Right atrium auricular region (tissue), 2 donors: ENCODE measurements at regions not wholly inside any gene's neighbourhood (a gene's known extent, or its start where the extent isn't known, plus 50 kb on each side); places are given as distances from the start of the nearest gene placed in this dataset.

Experiments used
- DNase-seq: peaks from one replicate; pipeline ENCODE4 v3.0.0-alpha.2; 2019; ENCODE audit warnings: low spot score
- H3K27ac ChIP-seq, 2 donors: fragments of 200-600 bp; sonication (generic); 1 replicate in 1 of 2; 2 replicates in 1 of 2; pipeline ENCODE4 v1.5.1; 2016 to 2019
- H3K27me3 ChIP-seq, 2 donors: fragments of 200-600 bp; sonication (generic); one replicate each; pipeline versions ENCODE4 v1.5.1 to v1.6.0; 2017 to 2019
- H3K36me3 ChIP-seq: fragments of 200-600 bp; sonication (generic); one replicate; pipeline ENCODE4 v1.5.1; 2016
- H3K4me1 ChIP-seq, 2 donors: fragments of 200-600 bp; sonication (generic); one replicate each; pipeline versions ENCODE4 v1.5.1 to v1.6.0; 2017 to 2019
- H3K4me3 ChIP-seq, 2 donors: fragments of 200-600 bp; sonication (generic); 1 replicate in 1 of 2; 2 replicates in 1 of 2; pipeline ENCODE4 v1.5.1; 2017 to 2019; ENCODE audit warnings: mild to moderate bottlenecking in 1 of 2, moderate library complexity in 1 of 2
- H3K9me3 ChIP-seq, 2 donors: fragments of 200-600 bp; sonication (generic); one replicate each; pipeline ENCODE4 v1.5.1; 2019
- CTCF ChIP-seq, 2 donors: fragments of 200-600 bp; sonication (generic); IDR thresholded peaks; one replicate each; pipeline ENCODE4 v1.5.1; 2019; ENCODE audit warnings: antibody characterized with exemption in 2 of 2

GRCh38 chr11:103550811-103551210 is 441.6 kb downstream of the DYNC2H1 start:
- no peak for TF ChIP-seq CTCF (IDR thresholded peaks at IDR 0.05)
- Histone ChIP-seq H3K27me3 (no peaks in the 10 kb centered on the region), H3K9me3 (no peaks in the 10 kb centered on the region), H3K27ac (no peak overlapping the region), H3K4me3 (no peak overlapping the region), H3K4me1 (peaks cover 0 to 7% of the 10 kb centered on the region in 2 donors), H3K36me3 (no peaks in the 10 kb centered on the region)
- DNase-seq, result no peak

GRCh38 chr11:103552086-103552485 is 442.9 kb downstream of the DYNC2H1 start:
- Histone ChIP-seq H3K27me3 (no peaks in the 10 kb centered on the region), H3K27ac (no peak overlapping the region), H3K9me3 (no peaks in the 10 kb centered on the region), H3K36me3 (no peaks in the 10 kb centered on the region), H3K4me1 (peaks cover 0 to 7% of the 10 kb centered on the region in 2 donors), H3K4me3 (no peak overlapping the region)
- no peak for DNase-seq
- no peak for TF ChIP-seq CTCF (IDR thresholded peaks at IDR 0.05)

- H3K36me3 ChIP-seq, result no peaks in the 10 kb centered on the region
- no peak overlapping the region for H3K27ac ChIP-seq
- no peaks in the 10 kb centered on the region for H3K27me3 ChIP-seq
- H3K9me3 ChIP-seq, result no peaks in the 10 kb centered on the region
- DNase-seq, result no peak
- H3K4me1 ChIP-seq, result no peaks in the 10 kb centered on the region
- no peak for TF ChIP-seq CTCF (IDR thresholded peaks at IDR 0.05)
- H3K4me3 ChIP-seq, result no peak overlapping the region
Measured at GRCh38 chr11:103556171-103556570, 446.9 kb downstream of the DYNC2H1 start.

- H3K36me3 ChIP-seq, result no peaks in the 10 kb centered on the region
- H3K4me3 ChIP-seq, result no peak overlapping the region
- no peaks in the 10 kb centered on the region for H3K4me1 ChIP-seq
- DNase-seq, result no peak
- TF ChIP-seq CTCF (IDR thresholded peaks at IDR 0.05), result no peak
- H3K9me3 ChIP-seq, result no peaks in the 10 kb centered on the region
- no peak overlapping the region for H3K27ac ChIP-seq
- no peaks in the 10 kb centered on the region for H3K27me3 ChIP-seq
Measured at GRCh38 chr11:103566116-103566515, 456.9 kb downstream of the DYNC2H1 start.

GRCh38 chr11:103581760-103582159 is 454.7 kb upstream of the DDI1 start:
- no peak for DNase-seq
- Histone ChIP-seq H3K4me1 (no peaks in the 10 kb centered on the region), H3K36me3 (no peaks in the 10 kb centered on the region), H3K27ac (no peak overlapping the region), H3K9me3 (no peaks in the 10 kb centered on the region), H3K27me3 (no peaks in the 10 kb centered on the region), H3K4me3 (no peak overlapping the region)
- TF ChIP-seq CTCF (IDR thresholded peaks at IDR 0.05), result no peak

GRCh38 chr11:103582351-103582909 is 454.0 kb upstream of the DDI1 start:
- TF ChIP-seq CTCF (IDR thresholded peaks at IDR 0.05), result no peak
- no peaks in the 10 kb centered on the region for H3K9me3 ChIP-seq
- H3K27me3 ChIP-seq, result no peaks in the 10 kb centered on the region
- DNase-seq, result no peak
- H3K36me3 ChIP-seq, result no peaks in the 10 kb centered on the region
- H3K27ac ChIP-seq, result no peak overlapping the region
- H3K4me1 ChIP-seq, result no peaks in the 10 kb centered on the region
- H3K4me3 ChIP-seq, result no peak overlapping the region
